Nephron progenitor cell (in vitro differentiated cells): ENCODE measurements at regions not wholly inside any gene's neighbourhood (a gene's known extent, or its start where the extent isn't known, plus 50 kb on each side); places are given as distances from the start of the nearest gene placed in this dataset.
"Not testable (repeated sequence)": the region's sequence is repeated elsewhere in the genome, so short reads cannot be mapped to it uniquely, and the experiment has no call there.

Experiments used
- DNase-seq: peaks from one replicate; pipeline ENCODE4 v3.0.0; 2021
- H3K27ac Mint-ChIP-seq: 2 replicates; pipeline ENCODE4 v1.8.0; 2021; ENCODE audit warnings: mild to moderate bottlenecking, moderate library complexity, mixed read lengths
- H3K27me3 Mint-ChIP-seq: 2 replicates; pipeline ENCODE4 v1.8.0; 2021; ENCODE audit warnings: mild to moderate bottlenecking, low read depth, mixed read lengths; ENCODE audit not compliant: poor library complexity
- H3K36me3 Mint-ChIP-seq: 2 replicates; pipeline ENCODE4 v1.8.0; 2021; ENCODE audit warnings: low read depth, mixed read lengths
- H3K4me1 Mint-ChIP-seq: 2 replicates; pipeline ENCODE4 v1.8.0; 2021; ENCODE audit warnings: mixed read lengths
- H3K4me3 Mint-ChIP-seq: 2 replicates; pipeline ENCODE4 v1.8.0; 2021; ENCODE audit warnings: mild to moderate bottlenecking, moderate library complexity, mixed read lengths
- H3K9me3 Mint-ChIP-seq: 2 replicates; pipeline ENCODE4 v1.8.0; 2021; ENCODE audit warnings: mild to moderate bottlenecking, moderate library complexity, mixed read lengths
- CTCF ChIP-seq: fragments of 200-600 bp; sonication (generic); IDR thresholded peaks from 2 replicates; pipeline ENCODE4 v1.5.0; 2021; ENCODE audit warnings: antibody characterized with exemption

GRCh38 chr21:16117851-16118590, 388.2 kb downstream of the USP25 start:
- Mint-ChIP-seq H3K4me3 (no peak overlapping the region), H3K9me3 (peaks cover 25% of the 10 kb centered on the region), H3K4me1 (peaks cover 2% of the 10 kb centered on the region), H3K36me3 (peaks cover 7% of the 10 kb centered on the region), H3K27ac (peak overlapping the region; percentile 39), H3K27me3 (no peaks in the 10 kb centered on the region)
- TF ChIP-seq CTCF = no peak
- DNase-seq = no peak

GRCh38 chr21:16124378-16125138, 394.8 kb downstream of the USP25 start:
- Mint-ChIP-seq H3K27me3 (no peaks in the 10 kb centered on the region), H3K9me3 (peaks cover 5% of the 10 kb centered on the region), H3K4me3 (no peak overlapping the region), H3K36me3 (peaks cover under 1% of the 10 kb centered on the region), H3K4me1 (no peaks in the 10 kb centered on the region), H3K27ac (no peak overlapping the region)
- no peak for TF ChIP-seq CTCF
- DNase-seq = no peak

- Mint-ChIP-seq H3K4me3 (no peak overlapping the region), H3K27ac (no peak overlapping the region), H3K36me3 (peaks cover 8% of the 10 kb centered on the region), H3K27me3 (no peaks in the 10 kb centered on the region), H3K4me1 (no peaks in the 10 kb centered on the region), H3K9me3 (peaks cover 12% of the 10 kb centered on the region)
- no peak for TF ChIP-seq CTCF
- DNase-seq = no peak
Measured at GRCh38 chr21:16125274-16125673, 395.5 kb downstream of the USP25 start.

- H3K36me3 Mint-ChIP-seq, H3K4me1 Mint-ChIP-seq, H3K27me3 Mint-ChIP-seq, DNase-seq, H3K27ac Mint-ChIP-seq, H3K4me3 Mint-ChIP-seq: not testable (repeated sequence)
- peaks cover 33% of the 10 kb centered on the region for H3K9me3 Mint-ChIP-seq
Measured at GRCh38 chr21:16132453-16132852, 402.7 kb downstream of the USP25 start.

- TF ChIP-seq CTCF = no peak
- Mint-ChIP-seq H3K4me3 (no peak overlapping the region), H3K27me3 (no peaks in the 10 kb centered on the region), H3K9me3 (peaks cover 33% of the 10 kb centered on the region), H3K36me3 (peaks cover 10% of the 10 kb centered on the region), H3K27ac (no peak overlapping the region), H3K4me1 (no peaks in the 10 kb centered on the region)
- DNase-seq = no peak
Measured at GRCh38 chr21:16133248-16133647, 403.5 kb downstream of the USP25 start.

GRCh38 chr21:16134134-16134533, 404.4 kb downstream of the USP25 start:
- Mint-ChIP-seq H3K27ac (no peak overlapping the region), H3K4me1 (no peaks in the 10 kb centered on the region), H3K4me3 (no peak overlapping the region), H3K9me3 (peaks cover 30% of the 10 kb centered on the region), H3K27me3 (no peaks in the 10 kb centered on the region), H3K36me3 (peaks cover 10% of the 10 kb centered on the region)
- TF ChIP-seq CTCF = no peak
- DNase-seq = no peak
